Stomach (tissue), 4 donors: ENCODE measurements at regions not wholly inside any gene's neighbourhood (a gene's known extent, or its start where the extent isn't known, plus 50 kb on each side); places are given as distances from the start of the nearest gene placed in this dataset.

Experiments
- EP300 ChIP-seq: sonication (generic); formaldehyde crosslinking; IDR thresholded peaks from one replicate; pipeline ENCODE4 v1.6.1; 2017; ENCODE audit warnings: antibody characterized with exemption
- POLR2A ChIP-seq, 4 donors: fragments of 450-650 bp; IDR thresholded peaks; one replicate each; pipeline ENCODE4 v1.6.1; 2016; ENCODE audit warnings: antibody characterized with exemption in 4 of 4, control low read depth in 2 of 4, mild to moderate bottlenecking in 1 of 4, moderate library complexity in 1 of 4
- POLR2AphosphoS5 ChIP-seq, 3 donors: sonication (generic); formaldehyde crosslinking; IDR thresholded peaks; one replicate each; pipeline ENCODE4 v1.6.1; 2016; ENCODE audit warnings: antibody characterized with exemption in 3 of 3
- TF ChIP-seq, protein P1 (sequence below), 7 experiments: fragments of 450-650 bp in 4 of 7; fragments of 200-600 bp in 3 of 7; sonication (generic) in 3 of 7; IDR thresholded peaks; one replicate each; pipeline ENCODE4 v1.5.1; 2016 to 2019; ENCODE audit warnings: antibody characterized with exemption in 7 of 7, control low read depth in 2 of 7, mild to moderate bottlenecking in 1 of 7

DNA sequence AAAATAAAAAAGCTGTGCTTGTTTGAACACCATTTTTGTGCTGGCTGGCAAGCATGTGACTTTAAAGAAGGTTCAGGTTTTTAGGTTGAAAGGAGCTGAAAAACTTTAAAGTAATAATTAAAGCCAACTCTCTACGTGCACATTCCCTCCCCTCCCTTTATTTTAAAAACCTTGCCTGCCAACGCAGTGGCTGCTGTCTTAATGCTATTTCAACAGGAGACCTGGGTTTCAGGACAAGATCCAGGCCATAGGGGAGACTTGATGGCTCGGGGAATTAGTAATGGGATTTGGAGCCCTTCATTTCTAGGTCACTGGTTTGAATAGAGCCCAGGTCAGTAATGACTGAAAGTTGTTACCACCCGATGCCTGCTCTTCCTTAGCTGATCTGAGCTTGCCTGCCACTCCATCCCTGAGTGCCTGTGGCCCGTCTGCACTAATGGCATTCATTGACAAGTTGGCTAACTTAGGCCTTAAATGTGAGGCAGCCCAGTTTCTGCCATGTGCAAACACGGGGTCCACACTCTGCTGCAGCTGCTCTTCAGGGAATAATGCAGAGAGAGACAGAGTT is 1233.2 kb upstream of the ZEB2 start:
- TF ChIP-seq, protein P1, sequence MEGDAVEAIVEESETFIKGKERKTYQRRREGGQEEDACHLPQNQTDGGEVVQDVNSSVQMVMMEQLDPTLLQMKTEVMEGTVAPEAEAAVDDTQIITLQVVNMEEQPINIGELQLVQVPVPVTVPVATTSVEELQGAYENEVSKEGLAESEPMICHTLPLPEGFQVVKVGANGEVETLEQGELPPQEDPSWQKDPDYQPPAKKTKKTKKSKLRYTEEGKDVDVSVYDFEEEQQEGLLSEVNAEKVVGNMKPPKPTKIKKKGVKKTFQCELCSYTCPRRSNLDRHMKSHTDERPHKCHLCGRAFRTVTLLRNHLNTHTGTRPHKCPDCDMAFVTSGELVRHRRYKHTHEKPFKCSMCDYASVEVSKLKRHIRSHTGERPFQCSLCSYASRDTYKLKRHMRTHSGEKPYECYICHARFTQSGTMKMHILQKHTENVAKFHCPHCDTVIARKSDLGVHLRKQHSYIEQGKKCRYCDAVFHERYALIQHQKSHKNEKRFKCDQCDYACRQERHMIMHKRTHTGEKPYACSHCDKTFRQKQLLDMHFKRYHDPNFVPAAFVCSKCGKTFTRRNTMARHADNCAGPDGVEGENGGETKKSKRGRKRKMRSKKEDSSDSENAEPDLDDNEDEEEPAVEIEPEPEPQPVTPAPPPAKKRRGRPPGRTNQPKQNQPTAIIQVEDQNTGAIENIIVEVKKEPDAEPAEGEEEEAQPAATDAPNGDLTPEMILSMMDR (IDR thresholded peaks at IDR 0.05) = no peak
- TF ChIP-seq POLR2A (IDR thresholded peaks at IDR 0.05) (no peak), POLR2AphosphoS5 (IDR thresholded peaks at IDR 0.05) (no peak), EP300 (no peak)
